Activated T-cell treated with anti-CD3 and anti-CD28 coated beads, Interleukin-2, amount 50 U/mL, for 48 hours (primary cell): ENCODE measurements at regions not wholly inside any gene's neighbourhood (a gene's known extent, or its start where the extent isn't known, plus 50 kb on each side); places are given as distances from the start of the nearest gene placed in this dataset.
"Not testable (repeated sequence)": the region's sequence is repeated elsewhere in the genome, so short reads cannot be mapped to it uniquely, and the experiment has no call there.

Experiments
- DNase-seq, 2 experiments: peaks; one replicate each; pipeline ENCODE4 v3.0.0-alpha.2; 2020

DNA sequence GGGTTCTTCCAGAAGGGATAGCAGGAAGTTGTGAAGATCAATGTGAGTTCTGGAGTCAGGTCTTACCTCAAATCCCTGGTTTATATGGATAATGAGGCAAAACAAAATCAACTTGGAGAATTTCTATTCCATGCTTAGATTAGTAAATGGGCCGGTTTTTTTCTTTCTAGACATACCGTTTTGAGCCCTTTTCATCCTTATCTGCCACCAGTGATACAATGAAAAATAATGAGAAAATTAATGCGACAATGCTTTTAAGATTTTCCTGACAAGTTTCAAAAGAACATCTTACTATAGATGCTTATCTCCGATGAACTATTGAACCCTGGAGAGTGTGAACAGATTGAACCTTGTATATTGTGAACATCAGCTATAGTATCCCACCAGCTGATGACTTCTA lies 262.7 kb downstream of the BTG1 start:
- DNase-seq, result no peak

GRCh38 chr12:91880528-91880927 lies 265.1 kb downstream of the BTG1 start:
- no peak for DNase-seq

GRCh38 chr12:91877456-91878235 lies 268.0 kb downstream of the BTG1 start:
- peak in 1 of 2 experiments; percentile 40 for DNase-seq

GRCh38 chr12:91877022-91877421 lies 268.6 kb downstream of the BTG1 start:
- DNase-seq, result peak; percentile 74 to 79

DNA sequence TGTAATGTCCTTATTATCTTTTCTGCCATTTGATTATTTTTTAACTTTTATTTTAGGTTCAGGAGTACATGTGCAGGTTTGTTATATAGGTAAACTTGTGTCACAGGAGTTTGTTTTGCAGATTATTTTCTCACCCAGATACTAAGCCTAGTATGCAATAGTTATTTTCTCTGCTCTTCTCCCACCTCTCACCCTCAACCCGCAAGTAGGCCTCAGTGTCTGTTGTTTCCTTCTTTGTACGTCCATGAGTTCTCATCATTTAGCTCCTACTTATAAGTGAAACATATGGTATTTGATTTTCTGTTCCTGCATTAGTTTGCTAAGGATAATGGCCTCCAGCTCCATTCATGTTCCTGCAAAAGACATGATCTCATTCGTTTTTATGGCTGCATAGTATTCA lies 270.0 kb downstream of the BTG1 start:
- DNase-seq, result not testable (repeated sequence)

DNA sequence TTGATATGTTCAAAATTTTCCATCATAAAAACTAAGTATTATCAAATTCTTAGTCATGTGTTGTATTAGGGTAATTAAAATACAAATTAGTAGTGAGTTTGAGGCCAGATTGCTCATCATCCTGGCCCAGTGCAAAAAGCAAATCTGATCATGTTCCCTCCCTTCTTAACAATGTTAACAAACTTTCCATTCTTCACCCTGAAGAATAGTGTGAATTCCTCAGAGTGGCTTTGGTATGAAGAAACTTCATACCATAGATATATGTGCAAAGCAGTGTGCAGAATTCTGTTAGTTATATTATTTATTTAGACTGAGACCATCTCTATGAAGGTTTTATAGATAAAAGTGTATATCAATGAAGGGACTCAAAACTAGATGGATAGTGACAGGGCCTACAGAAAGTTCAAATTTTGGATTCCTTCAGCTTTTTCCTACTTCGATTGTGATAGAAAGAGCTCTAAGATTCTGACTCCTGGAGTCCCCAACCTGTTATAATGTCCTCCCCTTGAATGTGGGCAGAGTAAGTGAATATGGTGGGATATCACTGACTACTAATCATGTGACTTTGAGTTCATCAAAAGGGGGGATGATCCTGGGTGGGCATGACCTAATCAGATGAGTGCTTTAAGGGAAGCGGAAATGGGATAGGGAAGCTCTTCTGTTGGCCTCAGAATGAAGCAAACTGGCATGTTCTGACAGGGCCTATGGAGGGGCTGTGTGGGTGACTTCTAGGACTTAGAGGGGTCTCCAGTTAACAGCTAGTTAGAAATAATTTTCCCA lies 271.4 kb downstream of the BTG1 start:
- DNase-seq, result no peak

GRCh38 chr12:91871751-91872150 lies 273.9 kb downstream of the BTG1 start:
- no peak for DNase-seq

GRCh38 chr12:91870872-91871707 lies 274.6 kb downstream of the BTG1 start:
- no peak for DNase-seq

- DNase-seq, result no peak
Observed at GRCh38 chr12:91868054-91868453, 277.6 kb downstream of the BTG1 start.

DNA sequence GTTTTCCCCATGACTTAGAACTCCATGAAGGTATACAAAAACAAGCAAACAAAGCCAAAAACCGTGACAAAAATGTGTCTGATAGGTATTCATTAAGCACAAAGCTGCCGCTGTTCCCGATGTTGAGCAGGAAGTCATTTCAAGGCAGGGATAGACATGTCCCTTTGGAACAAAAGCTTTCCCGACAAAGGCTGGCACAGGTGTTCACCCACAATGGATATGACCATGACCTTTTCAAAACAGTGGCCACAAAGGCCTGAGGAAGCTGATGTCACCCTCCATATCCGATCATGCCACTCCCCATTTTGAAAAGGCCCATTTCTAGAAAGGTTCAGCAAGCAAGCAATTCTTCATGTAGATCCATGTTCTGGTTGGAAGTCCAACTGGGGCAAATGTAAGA lies 279.1 kb downstream of the BTG1 start:
- no peak for DNase-seq

DNA sequence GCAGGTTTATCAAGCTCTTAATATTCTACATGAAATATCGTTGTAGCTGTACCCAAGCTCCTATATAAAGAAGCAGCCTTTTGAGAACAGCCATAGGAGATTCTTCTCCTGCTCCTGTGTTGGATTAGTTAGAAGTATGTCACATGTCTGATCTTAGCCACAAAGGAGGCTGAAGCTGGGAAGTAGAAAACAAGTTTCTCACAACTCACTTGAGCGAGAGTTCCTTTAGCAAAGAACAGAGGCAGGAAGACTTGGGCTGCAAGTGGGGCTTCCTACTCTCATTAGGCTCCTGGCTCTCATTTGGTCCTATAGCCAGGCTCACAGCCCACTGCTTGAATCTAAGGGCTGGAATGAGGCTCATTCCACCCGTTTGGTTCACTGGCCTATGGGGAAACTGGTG lies 281.9 kb downstream of the BTG1 start:
- no peak for DNase-seq

- no peak for DNase-seq
Observed at GRCh38 chr12:91861554-91861953, 284.1 kb downstream of the BTG1 start.

DNA sequence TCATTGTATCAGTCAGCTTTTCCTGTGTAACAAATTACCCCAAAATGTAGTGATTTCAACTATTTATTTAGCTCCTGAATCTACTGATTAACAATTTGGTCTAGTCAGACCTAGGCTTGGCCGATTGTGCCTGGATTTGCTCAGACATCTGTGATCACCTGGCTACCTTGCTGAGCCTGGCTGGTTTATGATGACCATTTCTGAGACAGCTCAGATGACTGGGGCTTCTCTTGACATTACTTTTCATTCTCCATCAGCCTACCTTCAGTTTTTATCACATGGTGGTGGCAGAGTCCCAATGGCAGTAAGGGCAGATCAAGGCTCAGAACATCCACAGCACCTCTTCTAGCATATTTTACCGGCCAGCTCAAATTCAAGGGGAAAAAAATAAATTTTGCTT lies 286.3 kb downstream of the BTG1 start:
- DNase-seq, result no peak

DNA sequence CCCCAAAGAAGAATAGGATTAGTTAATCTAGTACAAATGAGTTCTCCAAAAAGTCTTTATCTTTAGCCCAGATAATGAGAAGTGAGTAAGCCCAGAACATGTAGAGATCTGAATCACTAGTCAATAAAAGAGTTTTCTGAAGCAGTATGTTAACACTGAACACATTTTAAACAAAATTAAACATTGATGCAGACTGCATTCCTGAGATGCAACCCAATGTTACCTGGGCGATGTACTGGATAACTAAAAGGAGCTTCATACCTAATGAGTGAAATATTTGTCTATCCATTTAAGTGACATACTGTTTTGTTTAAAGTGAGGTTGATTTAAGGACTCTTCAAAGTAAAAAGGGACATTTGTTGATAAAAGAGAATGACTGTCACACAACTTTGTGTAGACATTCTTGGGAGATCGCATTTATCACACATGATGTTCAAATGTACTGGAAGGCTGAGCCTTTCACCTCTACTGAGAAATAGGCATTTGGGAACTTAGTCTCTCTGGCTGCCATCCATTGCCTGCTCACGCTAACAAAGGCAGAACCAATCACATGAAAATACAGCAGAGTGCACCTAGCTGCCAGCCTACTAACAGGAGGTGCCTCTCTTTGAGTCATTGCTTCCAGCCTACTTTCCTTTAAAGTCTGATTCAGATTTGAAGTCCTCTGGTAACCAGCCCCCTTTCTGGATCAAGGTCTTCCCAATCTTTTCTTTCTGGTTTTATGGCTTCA lies 287.7 kb downstream of the BTG1 start:
- DNase-seq, result no peak

DNA sequence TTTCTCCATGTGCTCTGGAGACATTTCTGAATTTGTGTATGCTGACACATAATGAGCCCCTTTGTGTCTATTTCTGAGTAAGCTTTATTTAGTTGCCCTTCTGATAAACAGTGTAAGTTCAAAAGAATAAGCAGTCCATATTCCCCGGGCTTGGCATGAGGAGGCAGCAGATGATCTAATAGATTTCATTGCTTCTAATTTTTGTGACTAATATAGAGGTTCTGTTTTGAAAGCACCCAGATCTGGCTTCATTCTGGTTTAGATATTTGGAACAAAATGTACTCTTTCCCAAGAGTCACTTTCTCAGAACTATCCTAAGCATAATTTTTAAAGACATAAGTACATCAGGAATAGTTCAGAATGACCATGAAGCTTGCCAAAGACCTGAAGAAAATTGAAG lies 290.9 kb downstream of the BTG1 start:
- no peak for DNase-seq

DNA sequence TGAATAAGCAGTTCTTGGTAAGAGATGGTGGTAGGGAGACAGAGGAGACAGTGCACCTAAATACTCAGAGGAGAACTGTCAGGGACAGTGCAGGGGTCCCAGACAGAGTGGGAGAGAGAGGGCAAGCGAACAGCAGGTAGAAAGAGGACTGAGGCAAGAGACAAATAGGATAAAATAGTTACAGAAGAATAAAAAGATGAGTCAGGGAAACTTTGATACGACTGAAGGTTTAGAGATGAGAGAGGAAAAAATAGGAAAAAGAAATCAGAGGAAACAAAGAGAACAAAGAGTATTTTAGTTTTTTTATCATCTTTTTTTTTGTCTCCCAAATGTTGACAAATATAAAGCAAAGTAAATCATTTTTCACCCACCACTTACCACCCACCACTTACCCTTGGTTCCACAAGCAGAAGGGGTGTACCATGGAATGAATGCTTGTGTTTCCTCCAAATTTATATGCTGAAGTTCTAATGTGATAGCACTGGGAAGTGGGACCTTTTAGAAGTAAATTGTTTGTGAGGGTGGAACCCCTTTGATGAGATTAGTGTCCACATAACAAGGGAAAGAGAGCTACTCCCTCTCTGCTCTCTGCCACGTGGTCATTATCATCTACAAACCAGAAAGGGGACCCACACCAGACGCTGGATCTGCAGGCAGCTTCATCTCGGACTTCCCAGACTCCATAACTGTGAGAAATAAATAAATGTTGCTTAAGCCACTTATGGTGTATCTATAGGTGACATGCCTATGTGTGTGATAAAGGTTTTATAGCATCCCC lies 292.1 kb downstream of the BTG1 start:
- DNase-seq, result no peak

DNA sequence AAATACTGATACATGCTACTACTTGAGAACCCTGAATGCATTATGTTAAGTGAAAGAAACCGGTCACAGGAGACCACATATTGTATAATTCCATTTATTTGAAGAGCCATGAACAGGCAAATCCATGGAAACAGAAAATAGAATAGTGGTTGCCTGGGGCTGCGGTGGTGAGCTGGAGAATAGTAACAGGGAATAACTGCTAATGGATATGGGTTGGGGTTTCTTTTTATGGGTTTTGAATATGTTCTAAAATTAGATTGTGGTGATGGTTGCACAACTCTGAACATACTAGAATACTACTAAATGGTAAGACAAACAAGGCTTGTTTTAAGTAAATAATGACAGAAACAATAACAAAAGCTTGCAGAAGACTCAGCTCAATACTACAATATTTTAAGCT lies 293.0 kb downstream of the BTG1 start:
- DNase-seq, result no peak

GRCh38 chr12:91851741-91852477 lies 293.7 kb downstream of the BTG1 start:
- DNase-seq, result no peak

GRCh38 chr12:91846466-91847055 lies 299.1 kb downstream of the BTG1 start:
- no peak for DNase-seq

DNA sequence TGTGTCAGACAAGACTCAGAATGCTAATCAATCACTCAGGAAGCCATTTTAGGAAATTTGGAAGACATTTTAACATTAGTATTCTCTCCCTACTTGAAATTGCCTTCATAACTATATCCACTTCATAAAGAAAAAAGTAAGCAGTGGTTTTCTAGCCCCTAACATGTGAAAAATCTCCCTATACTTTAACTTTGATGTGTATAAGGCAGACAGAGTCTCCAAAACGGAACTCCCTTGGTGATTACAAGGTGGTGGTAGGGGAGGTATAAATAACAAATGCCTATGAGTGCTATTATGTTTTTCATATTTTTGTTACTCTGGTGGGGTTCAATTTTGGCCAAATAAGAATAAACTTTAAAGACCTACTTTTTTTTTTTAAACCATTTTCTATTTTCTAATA lies 300.3 kb downstream of the BTG1 start:
- no peak for DNase-seq

DNA sequence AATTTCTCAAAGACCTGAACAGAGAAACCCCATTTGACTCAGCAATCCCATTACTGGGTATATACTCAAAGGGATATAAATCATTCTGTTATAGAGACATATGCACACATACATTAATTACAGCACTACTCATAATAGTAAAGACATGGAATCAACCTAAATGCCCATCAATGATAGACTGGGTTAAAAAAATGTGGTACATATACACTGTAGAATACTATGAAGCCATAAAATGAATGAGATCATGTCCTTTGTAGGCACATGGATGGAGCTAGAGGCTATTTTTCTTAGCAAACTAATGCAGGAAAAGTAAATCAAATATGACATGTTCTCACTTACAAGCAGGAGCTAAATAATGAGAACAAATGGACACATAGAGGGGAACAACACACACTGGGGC lies 303.8 kb downstream of the BTG1 start:
- no peak for DNase-seq
